Right kidney (tissue), 1 donor: ENCODE measurements at regions not wholly inside any gene's neighbourhood (a gene's known extent, or its start where the extent isn't known, plus 50 kb on each side); places are given as distances from the start of the nearest gene placed in this dataset.

Experiments used
- DNase-seq: peaks from one replicate; pipeline ENCODE4 v3.0.0-alpha.2; 2016

DNA sequence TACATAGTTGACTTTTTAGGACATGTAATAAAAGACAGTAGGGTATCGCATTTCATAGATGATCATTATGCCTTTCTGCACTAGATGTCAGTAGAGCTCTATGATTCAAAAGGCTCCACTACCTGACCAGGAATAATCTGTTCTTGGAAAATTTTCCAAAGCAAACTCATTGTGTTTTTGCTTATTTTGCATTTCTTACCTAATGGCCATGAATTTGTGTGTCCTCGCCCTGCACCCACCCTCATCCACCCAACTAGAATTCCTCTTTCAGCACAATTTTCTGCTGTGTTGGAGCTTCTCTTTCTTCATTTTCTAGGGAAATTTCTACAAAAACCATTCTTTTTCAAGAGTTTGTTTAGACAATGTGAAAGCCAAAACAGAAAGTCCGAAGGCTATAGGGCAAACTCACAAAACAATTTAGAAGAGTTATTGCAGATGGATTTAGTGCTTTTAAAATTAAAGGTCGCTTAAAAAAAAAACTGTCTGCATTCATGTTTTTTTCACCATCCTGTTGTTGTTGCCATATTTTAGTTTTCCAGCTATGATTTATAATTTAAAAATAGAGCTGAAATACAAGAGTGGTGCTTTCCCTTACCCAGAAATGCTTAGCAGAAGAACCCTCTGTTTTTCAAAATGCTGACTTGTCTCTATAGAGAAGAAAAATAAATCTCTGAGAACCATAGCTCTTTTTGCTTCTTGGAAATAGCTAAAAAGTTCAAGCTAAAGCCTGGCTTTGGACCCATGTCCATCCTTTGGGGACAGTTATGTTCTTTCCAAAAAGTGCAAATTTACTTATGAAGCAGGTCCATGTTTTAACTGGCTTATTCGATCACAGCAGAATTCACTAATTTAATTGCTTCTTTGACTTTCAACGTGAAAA lies 183.7 kb downstream of the SPATA18 start:
- DNase-seq, result peak; percentile 49

DNA sequence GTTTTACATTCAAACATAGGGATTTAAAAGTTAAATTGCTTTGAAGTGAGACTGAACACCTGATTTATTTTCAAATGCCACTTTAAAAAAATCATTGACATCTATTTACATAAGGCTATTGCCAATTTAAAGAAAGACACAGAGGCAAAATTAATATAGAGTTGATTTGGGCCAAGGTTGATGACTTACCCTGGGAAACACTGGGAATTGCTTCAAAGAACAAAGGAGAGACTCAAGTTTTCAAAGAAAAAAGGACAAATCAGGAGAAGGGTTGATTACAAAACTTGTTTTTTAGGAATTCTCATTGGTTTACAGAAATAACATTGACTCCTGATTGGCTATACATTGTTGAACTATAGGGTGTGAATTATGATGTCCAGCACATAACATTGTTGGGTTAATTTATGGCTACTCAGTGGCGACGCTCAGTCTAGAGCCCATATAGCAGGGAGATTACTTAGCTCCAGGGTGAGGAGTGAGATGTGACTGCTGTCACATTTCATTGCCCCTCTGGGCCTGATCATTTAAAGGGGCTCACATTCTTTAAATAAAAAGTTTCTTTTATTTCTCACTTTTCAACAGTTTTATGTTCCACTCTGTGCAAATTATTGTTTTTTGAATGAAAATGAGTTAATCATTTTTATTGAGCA lies 184.6 kb downstream of the SPATA18 start:
- DNase-seq, result peak; percentile 25

DNA sequence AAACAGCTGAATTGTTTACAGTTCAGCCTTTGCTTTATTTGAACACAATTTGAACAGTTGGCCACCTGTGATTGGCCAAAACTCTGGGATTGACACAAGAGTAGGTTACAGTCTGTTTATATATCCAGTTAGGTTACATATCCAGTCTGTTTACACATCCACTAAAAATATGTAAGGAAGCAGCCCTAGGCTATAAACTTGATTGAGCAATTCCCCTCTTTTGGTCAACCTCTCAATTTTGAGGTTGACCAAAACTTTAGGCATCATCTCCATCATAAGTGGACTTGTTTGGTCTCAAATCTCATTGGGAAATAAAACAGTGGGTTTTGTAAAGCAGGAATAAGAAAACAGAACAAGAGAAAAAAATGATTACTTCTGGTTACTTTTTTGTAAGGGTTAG lies 190.8 kb downstream of the SPATA18 start:
- DNase-seq, result no peak

DNA sequence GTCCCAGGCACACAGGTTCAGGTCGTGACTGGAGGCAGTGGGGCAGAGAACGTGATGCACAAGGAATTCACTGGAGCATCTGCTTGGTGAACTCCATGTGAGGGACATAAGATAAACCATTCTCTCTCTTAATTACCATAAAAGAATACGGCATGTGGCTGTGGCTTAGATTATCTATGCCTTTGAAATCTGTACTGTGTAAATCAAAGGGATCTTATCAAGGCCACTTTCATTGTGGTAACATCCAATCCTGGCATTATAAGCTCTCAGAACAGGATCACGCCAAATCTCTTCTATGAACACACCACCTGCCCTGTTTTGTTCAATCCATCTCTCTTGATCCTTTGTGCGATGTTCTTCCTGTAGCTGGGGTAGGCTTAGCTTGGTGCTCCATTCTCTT lies 192.3 kb downstream of the SPATA18 start:
- no peak for DNase-seq

DNA sequence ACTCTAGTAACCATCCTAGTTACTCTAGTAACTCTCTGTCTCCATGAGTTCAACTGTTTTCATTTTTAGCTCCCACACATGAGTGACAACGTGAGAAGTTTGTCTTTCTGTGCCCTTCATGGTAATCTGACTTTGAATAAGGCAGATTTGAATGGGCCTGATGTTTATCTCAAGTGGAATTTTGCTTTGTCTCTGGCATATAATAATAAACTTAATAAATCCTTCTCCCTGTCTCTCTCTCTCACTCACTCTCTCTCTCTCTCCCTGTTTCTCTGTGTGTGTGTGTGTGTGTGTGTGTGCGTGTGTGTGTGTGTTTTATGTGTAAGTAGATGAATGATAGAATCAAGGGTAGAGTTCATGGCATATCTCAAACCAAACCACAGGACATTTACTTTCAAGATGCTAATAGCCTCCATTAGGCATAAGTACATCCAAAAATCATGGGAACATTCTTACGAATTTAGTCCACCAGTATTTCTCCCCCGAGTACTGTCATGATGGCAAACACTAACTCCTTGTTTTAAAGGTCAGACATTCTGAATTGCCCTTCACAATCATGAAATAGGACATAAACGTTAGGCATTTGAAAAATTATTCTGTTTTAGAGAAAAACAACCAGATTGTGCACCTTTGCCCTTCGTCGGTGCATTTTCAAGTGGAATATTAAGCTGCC lies 193.1 kb downstream of the SPATA18 start:
- DNase-seq, result peak; percentile 21

DNA sequence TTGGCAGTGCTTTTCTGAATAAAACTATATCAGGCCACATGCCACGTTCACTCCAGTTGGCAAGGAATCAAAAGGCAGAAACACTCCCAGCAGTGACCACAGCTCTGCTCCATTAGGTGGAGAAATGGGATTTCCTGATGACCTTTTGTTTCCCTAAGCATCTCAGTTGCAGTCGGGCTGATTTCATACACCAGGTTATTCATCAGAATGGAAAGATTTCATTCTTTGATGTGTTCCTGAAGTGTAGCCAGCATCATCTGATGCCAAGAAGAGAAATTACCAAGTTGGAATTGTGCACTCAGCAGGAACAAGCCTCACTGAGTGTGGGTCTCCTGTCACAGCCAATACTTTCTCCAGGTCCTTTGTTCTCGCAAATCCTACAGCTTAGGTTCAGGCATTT lies 193.7 kb downstream of the SPATA18 start:
- no peak for DNase-seq

DNA sequence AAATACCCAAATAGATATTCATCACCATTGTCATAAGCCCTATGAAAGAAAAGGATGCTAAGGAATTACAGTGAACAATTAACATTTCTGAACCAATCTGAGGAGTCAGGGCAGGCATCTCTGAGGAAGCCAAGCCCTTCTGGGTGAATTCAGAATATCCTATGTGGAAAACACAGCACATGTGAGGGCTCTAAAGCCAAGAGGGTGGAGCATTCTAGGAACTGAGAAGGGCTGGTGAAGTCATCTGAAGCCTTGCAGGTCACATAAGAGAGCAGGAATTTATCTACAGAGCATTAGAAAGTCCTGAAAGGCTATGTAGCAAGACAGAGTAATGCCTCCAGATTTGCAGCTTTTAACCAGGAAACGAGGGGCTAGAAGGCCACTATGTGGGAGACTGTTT lies 195.7 kb downstream of the SPATA18 start:
- DNase-seq, result no peak

DNA sequence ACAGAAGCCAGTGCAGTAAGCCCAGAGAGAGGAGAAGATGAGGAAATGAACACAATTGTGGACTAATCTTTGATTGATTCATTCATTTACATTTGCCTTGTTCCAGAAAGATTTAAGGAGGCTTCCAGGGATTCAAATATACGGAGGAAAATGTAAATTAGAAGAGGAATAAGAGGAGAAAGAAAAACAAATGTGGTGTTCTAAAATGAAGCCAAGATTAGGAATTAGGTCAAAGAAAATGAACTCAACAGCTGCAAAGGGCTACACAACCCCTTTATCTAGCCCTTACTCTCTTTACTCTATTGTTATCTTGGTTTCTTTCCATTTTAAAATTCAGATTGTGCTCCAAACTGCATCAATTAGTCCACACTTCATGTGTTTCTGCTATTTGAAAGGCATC lies 196.8 kb downstream of the SPATA18 start:
- no peak for DNase-seq

DNA sequence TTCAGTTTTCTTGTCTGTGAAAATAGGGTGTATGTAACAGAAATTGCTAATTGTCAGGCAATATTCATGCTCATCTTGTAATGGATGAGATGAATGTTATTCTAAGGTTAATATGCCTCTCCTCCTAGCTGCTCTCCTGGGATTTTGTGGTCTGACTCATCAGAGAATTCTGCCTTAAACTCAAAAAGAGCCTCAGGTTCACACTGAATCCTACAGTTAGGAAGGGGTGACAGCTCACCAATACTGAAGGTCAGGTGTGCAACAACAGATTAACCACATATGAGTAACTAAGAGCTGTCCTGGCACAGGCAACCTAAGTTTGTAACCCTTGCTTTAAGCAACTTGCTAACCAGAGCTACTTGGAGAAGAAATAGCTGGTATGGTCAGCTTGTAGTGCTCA lies 197.7 kb downstream of the SPATA18 start:
- no peak for DNase-seq

DNA sequence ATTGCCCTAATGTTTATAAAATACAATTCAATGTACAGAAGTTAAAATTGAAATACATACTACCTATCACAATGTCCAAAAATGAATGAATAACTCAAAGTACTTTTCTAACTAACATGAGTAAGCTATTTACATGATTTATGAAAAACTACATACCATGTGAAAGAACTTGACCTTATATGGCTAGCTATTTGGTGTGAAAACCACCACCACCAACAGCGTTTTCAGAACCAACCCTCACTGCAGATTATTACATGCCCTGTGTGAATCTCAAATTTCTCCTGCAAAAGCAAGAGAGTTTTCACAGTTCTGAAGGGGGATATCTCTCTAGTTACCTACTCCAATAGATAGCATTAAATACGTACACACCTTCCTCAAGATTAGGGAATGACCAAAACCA lies 198.5 kb downstream of the SPATA18 start:
- no peak for DNase-seq

DNA sequence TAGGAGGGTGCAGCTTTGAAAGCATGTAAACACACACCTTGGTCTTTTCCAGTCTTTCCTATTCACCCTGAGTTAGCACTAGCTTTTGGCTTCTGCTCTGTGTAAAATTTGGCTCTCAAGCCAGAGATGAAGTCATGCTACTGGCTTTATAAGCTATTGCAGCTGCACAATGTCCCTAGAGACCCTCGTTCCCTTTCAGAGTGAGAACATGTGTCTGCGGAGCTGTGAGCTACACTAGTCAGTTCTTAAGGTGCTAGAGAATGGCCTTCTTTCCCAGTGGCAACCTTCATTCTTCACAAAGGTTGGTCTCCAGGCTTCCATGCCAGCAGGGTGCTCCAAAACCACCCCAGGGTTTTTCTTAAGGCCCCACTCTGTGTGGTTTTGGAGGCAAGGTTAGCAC lies 199.1 kb downstream of the SPATA18 start:
- DNase-seq, result peak; percentile 21

DNA sequence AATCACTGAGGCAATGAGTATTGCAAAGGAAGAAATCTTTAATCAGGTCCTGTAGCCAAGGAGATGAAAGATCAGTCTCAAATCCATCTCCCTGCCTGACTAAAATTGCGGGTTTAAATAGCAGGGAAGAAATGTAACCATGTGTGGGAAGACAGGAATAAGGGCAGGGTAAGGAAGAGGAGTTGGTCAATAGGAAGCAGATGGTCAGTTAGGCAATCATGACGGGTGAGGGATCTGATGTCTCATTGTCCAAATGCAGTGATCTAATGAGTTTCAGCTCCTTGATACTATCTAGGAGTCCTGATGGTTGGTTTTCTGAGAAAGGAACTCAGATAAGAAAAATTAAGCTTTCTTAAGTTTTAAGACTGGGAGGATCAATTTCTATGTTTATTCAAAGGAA lies 200.8 kb downstream of the SPATA18 start:
- no peak for DNase-seq

DNA sequence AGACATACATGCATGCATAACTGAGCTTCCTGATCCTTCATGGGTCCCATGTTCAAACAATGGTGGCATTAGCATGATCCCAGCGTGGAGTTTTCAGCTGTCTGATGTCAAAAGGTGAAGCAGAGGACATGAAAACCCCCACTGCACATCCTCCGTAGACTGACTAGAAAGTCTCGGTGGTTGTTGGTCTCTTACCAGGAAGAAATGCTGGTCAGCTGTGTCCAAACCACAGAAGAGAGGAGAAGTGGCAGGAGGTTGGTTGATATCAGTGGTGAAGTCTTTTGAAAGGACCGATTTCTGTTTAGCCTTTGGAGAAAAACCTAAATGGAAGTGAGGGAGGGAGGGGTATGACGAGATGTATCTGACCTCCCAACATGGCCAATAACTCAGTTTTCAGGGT lies 201.9 kb downstream of the SPATA18 start:
- DNase-seq, result no peak

DNA sequence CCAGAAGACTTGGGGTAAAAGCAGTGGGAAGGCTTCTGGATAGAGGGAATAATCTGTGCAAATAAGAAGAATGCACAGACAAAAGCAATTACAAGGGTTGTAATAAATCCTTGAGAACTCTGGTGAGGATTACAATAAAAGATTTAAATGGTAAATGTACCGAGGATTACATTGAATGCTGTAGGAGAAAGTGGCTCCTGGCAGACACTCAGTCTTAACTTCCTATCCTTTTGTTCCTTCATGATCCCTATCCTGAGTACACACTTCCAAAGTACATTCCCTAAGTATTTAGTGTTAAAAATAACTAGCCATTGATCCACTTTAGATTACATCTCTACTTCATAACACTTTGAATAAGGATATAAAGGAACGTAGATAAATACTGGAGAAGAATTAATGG lies 205.4 kb downstream of the SPATA18 start:
- no peak for DNase-seq

DNA sequence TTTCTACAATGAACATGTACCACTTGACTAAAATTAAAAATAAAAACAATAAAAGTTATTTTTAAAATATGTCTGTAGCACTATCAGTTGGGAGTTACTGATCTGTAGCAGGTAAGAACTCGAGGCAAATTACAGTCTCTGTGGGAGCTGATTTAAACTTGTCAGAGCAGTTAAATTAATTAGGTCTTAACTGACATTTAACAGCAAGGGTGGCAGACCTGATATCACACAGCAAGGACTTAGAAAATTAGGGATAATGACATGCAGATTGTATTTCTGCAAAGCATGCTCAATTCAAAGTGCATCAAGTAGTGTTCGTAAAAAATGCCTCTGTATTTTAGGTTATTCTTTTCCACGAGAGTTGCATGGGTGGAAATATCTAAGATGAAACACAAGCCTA lies 208.9 kb downstream of the SPATA18 start:
- no peak for DNase-seq

DNA sequence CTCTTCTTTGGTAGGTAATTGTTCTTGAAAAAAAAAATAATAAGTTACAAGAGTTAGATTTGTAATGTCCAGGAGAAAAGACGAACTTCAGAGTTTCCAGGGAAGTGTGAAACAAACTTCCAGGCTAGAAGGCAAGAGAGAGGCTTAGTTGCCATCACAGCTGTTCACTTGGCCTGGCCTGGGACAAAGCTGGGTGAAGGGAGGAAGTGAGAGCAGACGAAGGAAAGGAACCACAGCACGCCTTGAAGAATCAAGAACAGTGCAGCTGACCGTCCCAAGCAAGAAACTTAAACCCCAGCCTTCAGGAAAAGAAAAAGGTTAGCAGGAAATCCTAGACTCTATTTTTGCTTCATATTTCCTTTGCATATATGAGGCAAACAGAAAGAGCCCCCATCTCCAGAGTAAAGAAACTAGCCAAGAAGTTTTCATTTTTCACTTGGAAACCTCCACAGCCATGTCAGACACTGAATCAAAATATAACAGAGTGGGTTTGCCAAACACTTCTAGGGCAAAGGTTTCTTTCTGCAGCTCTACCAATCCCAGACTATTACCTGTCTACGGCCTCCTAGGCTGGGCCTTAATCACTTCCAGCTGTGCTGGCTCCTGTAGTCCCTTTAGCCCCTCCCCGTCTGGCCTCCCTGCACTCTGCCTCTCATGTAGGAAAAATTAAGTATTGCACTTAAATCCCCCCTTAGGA lies 209.6 kb downstream of the SPATA18 start:
- no peak for DNase-seq

DNA sequence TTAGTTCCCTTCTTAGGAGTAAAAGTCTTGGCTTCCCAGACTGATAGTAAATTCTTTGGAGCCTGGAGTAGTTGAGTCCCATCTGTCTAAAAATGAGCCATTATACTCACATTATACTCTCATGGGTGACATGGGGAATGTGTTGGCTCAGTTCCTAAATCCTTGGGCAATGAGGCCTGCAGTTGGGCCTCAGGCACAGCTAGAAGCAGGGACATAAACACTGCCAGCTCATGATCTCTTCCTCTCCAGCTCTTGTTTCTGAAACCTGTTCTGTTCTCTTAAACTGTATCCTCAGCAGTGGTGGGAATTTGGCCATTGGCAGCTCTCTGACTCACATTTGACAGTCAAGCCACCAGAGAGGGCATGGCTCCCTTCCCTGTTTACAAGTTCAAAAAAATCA lies 212.5 kb downstream of the SPATA18 start:
- no peak for DNase-seq

DNA sequence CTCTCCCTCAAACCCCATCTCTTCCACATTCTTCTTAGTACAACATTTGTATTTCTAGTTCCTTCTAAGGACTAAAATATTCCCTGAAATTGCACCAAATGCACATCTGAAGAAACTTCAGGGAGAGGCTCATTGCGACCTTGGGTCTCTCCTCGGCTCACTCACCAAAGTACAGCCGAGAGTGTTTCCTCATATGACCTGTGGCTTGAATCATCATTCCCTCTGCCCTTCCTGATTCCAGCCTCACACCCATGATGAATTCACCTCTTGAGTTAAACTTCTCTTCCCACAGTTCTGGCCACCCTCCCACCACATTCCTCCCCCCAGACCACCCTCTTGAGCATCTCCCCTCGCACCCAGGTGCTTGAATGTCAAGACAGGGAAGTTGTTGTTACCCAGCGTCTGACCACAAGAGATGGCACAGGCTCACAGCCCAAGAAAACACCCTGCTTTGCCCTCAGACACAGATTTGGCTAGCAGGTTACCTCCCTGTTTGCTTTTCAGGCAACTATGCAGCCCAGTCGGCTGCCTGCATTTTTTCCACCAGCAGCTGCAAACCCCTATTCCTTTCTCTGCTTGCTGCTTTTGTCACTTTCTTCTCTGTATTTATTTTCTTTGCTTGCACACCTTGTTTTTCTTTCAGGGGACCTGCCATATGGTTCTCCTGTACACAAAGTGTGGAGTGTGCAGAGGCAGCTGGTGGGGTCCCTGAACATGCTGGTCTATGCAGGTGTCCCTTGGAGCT lies 214.8 kb downstream of the SPATA18 start:
- DNase-seq, result no peak

DNA sequence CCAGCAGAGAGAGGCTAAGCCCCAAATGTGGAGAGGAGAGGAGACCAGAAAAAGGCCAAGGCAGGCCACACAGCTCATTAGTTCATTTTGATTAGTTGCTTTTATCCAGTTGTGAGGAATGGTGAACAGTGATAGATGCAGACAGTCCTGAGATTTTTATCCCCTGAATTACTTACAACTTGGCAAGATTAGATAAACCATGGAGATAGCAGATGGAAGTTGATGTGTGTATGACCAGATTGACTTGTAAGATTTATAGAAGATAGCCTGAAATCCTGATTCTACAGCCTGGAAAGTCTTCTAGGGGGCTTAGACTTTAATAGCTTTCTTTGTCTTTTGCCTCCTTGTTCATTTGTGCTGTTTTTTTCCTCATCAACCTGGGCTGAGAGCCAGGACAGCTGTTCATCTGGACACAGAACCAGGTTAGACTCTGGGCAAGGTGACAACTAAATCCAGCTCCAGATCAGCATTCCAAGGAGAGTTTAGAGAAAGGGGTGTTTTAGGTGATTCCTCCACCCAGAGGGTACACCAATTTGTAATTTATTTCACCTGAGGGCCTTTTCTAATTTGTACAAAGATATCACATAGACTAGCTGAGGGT lies 215.5 kb downstream of the SPATA18 start:
- DNase-seq, result no peak

DNA sequence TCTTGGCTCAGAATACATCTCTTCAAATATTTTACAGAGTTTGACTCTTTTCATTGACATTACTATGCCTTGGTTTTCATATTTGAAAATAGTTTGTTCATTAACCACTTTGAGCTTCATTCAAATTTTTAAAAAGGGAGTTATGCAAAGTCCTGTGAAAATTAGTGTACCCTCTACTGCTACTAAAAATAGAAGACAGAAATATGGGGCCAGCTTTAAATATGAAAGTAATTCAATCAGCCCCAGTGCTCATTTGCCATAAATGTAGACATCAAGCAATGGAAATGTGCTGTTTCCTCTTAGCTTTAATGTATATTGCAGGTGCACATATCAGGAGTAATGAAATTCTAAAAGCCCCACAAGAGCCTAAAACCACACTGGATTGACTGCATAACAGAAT lies 218.7 kb downstream of the SPATA18 start:
- DNase-seq, result no peak

DNA sequence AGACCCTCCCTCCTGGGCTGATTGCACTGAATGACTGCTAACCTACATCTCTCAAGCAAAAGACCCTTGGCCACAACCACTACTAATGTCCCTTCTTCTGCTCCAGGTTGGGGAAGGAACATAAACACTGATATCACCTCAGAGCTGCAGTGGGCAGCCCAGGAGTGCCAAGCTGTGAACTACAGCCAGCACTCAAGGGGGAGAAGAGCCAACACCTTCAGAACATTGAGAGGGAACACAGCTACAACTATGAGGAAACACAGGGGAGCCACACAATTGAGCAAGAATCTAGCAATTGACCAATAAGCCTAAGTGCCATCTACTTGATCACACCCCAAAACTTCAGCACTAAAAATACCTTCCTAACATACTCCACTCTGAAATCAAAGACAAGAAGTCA lies 222.8 kb downstream of the SPATA18 start:
- DNase-seq, result no peak
